SW480 (cell line): ENCODE measurements at regions not wholly inside any gene's neighbourhood (a gene's known extent, or its start where the extent isn't known, plus 50 kb on each side); places are given as distances from the start of the nearest gene placed in this dataset.

ENCODE experiments used
- DNase-seq: peaks from one replicate; pipeline ENCODE4 v3.0.0-alpha.2; 2016; ENCODE audit warnings: low spot score

GRCh38 chr2:134173338-134174016 is 80.4 kb upstream of the MGAT5 start:
- no peak for DNase-seq

GRCh38 chr2:134174711-134175110 is 79.2 kb upstream of the MGAT5 start:
- no peak for DNase-seq

GRCh38 chr2:134175834-134176233 is 78.0 kb upstream of the MGAT5 start:
- no peak for DNase-seq

- DNase-seq, result no peak
Observed at GRCh38 chr2:134177351-134177931, 76.4 kb upstream of the MGAT5 start.

DNA sequence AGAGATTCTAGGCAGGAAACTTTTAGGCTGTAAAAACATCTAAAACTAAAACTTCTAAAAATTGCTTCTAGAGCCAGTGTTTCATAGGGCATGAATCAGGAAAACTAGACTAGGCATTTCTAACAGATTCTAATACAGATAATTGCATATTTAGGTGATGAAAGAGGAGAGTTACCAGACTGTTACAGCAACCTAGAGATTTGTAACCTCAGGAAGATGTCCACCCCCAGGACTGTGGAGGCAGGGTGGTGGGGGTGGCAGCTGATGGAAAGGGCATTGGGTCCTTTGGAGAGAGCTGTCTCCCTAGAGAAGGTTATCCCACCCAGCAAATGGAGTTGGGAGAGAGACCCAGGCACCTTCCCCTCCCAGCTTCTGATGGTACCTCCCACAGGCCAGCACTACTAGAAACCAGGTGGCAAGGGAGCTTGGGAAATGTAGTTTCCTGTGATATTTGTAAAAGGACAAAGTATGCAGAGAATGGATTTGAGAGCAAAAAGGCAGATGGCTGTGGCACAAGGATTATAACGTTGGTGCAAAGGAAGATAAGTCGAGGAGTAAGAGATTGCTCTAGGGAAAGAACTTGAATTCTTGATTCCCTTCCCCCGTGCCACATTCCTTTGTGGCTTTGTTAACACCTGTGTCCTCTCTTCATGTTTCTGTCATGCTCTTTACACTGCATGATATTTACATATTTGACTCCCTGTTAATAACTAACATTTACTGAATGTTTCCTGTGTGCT is 75.6 kb upstream of the MGAT5 start:
- no peak for DNase-seq

GRCh38 chr2:134181219-134181618 is 72.7 kb upstream of the MGAT5 start:
- DNase-seq, result peak; percentile 14

- no peak for DNase-seq
Observed at GRCh38 chr2:134183679-134184078, 70.2 kb upstream of the MGAT5 start.

DNA sequence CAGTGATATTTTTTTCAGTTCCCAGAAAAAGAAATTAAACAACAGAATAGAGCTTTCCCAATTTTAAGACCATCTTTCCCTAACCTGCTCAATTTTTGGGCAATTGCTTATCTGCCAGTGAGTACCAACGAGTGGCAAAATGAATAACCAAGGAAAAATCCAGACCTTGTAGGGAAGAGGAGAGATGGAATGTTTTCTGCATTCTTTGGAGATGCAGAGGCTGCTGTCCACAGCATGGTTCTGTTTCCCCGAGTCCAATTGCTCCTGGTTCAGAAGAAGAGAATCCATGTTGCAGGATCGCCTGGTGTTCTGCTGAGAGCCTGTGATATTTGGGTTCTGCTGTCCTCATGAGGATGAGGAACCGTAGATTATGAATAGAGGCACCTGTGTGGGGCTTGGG is 68.2 kb upstream of the MGAT5 start:
- no peak for DNase-seq

- DNase-seq, result peak; percentile 87
Observed at GRCh38 chr2:134189009-134189720, 64.7 kb upstream of the MGAT5 start.

GRCh38 chr2:134190062-134190806 is 63.6 kb upstream of the MGAT5 start:
- DNase-seq, result no peak

DNA sequence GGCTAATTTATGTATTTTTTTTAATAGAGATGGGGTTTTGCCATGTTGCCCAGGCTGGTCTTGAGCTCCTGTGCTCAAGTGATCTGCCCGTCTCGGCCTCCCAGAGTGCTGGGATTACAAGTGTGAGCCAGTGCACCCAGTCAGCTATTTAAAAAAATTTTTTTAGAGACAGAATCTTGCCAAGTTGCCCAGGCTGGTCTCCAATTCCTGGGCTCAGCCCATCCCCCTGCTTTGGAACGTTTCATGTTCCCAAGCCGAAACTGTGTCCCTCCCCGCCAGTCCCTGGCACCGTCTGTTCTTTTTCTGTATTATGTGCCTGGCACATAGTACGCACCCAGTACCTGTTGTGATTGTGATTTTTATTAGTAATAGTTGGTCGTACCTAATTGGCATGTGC is 63.1 kb upstream of the MGAT5 start:
- no peak for DNase-seq

- no peak for DNase-seq
Observed at GRCh38 chr2:134191835-134192234, 62.0 kb upstream of the MGAT5 start.

GRCh38 chr2:134193006-134193405 is 60.9 kb upstream of the MGAT5 start:
- DNase-seq, result no peak

- DNase-seq, result no peak
Observed at GRCh38 chr2:134194519-134194918, 59.4 kb upstream of the MGAT5 start.

- no peak for DNase-seq
Observed at GRCh38 chr2:134195341-134195740, 58.5 kb upstream of the MGAT5 start.

DNA sequence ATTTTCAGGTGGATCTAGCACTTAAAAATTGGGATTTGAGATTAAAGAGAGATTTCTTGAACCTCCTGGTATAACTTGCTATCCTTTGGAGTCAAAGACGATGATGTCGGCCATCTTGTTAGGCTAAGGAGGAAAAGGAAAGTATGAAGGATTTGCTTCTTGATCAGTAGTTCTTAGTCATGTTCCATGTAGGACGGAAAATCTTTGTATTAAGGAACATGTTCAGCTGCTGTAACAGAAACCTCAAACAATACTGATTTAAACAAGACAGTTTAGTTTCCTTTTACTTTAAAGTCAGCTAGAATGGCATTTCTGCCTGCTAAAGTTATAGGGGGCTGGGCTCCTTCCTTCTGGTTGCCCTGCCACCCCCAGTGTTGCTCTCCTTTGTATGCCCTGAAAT is 56.4 kb upstream of the MGAT5 start:
- DNase-seq, result no peak

GRCh38 chr2:134198006-134198634 is 55.8 kb upstream of the MGAT5 start:
- DNase-seq, result no peak

- no peak for DNase-seq
Observed at GRCh38 chr2:134199123-134199522, 54.7 kb upstream of the MGAT5 start.

- no peak for DNase-seq
Observed at GRCh38 chr2:134200036-134200618, 53.7 kb upstream of the MGAT5 start.

DNA sequence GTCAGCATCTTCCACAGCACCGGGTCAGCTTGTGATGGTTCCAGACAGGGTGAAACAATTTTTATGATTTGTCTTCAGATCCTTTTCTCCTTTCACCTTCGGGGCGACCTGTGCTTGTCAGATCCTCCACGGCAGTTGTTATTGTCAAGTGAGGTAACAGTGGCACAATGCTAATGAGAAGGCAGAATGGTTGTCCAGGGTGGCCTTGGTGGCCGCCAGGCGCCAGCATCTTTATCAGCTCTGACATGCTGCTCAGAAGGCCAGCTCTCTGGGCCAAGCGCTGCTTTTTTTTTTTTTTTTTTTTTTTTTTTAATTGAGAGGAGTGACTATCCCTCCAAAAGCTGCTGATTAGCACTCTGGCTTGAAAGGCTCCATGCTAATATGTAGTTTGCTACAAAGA is 52.3 kb upstream of the MGAT5 start:
- no peak for DNase-seq

- DNase-seq, result no peak
Observed at GRCh38 chr2:134202371-134202770, 51.5 kb upstream of the MGAT5 start.
